ENCODE measurements at regions not wholly inside any gene's neighbourhood (a gene's known extent, or its start where the extent isn't known, plus 50 kb on each side); places are given as distances from the start of the nearest gene placed in this dataset.
"Not testable (repeated sequence)": the region's sequence is repeated elsewhere in the genome, so short reads cannot be mapped to it uniquely, and the experiment has no call there.

GRCh38 chr2:239727776-239728600 is 297.2 kb downstream of the NDUFA10 start:
- no peak for DNase-seq (ENCODE audit: low read depth in 2 of 2)

GRCh38 chr2:239727182-239727775 is 297.9 kb downstream of the NDUFA10 start:
- no peak for DNase-seq (ENCODE audit: low read depth in 2 of 2)

GRCh38 chr2:239726631-239727181 is 298.4 kb downstream of the NDUFA10 start:
- no peak for DNase-seq (ENCODE audit: low read depth in 2 of 2)

- no peak for DNase-seq (ENCODE audit: low read depth in 2 of 2)
Observed at GRCh38 chr2:239726091-239726591, 299.0 kb downstream of the NDUFA10 start.

- no peak for DNase-seq (ENCODE audit: low read depth in 2 of 2)
Observed at GRCh38 chr2:239725551-239725890, 299.6 kb downstream of the NDUFA10 start.

GRCh38 chr2:239724851-239725550 is 300.1 kb downstream of the NDUFA10 start:
- DNase-seq (ENCODE audit: low read depth in 2 of 2): no peak

- no peak for DNase-seq (ENCODE audit: low read depth in 2 of 2)
Observed at GRCh38 chr2:239724194-239724849, 300.8 kb downstream of the NDUFA10 start.

GRCh38 chr2:239723486-239724193 is 301.5 kb downstream of the NDUFA10 start:
- no peak for DNase-seq (ENCODE audit: low read depth in 2 of 2)

- DNase-seq (ENCODE audit: low read depth in 2 of 2): no peak
Observed at GRCh38 chr2:239722760-239723470, 302.2 kb downstream of the NDUFA10 start.

- DNase-seq (ENCODE audit: low read depth in 2 of 2): no peak
Observed at GRCh38 chr2:239721991-239722759, 303.0 kb downstream of the NDUFA10 start.

- no peak for DNase-seq (ENCODE audit: low read depth in 2 of 2)
Observed at GRCh38 chr2:239721531-239721930, 303.6 kb downstream of the NDUFA10 start.

GRCh38 chr2:239720361-239721360 is 304.5 kb downstream of the NDUFA10 start:
- DNase-seq (ENCODE audit: low read depth in 2 of 2): no peak

- DNase-seq (ENCODE audit: low read depth in 2 of 2): no peak
Observed at GRCh38 chr2:239719791-239720360, 305.3 kb downstream of the NDUFA10 start.

- DNase-seq (ENCODE audit: low read depth in 2 of 2): not testable (repeated sequence)
Observed at GRCh38 chr2:239718991-239719390, 306.2 kb downstream of the NDUFA10 start.

- DNase-seq (ENCODE audit: low read depth in 2 of 2): no peak
Observed at GRCh38 chr2:239717706-239718105, 307.4 kb downstream of the NDUFA10 start.

GRCh38 chr2:239717319-239717675 is 307.8 kb downstream of the NDUFA10 start:
- DNase-seq (ENCODE audit: low read depth in 2 of 2): no peak

GRCh38 chr2:239716536-239717318 is 308.4 kb downstream of the NDUFA10 start:
- DNase-seq (ENCODE audit: low read depth in 2 of 2): no peak
